ENCODE measurements at regions not wholly inside any gene's neighbourhood (a gene's known extent, or its start where the extent isn't known, plus 50 kb on each side); places are given as distances from the start of the nearest gene placed in this dataset.

GRCh38 chr2:120924924-120925323 is 189.3 kb downstream of the GLI2 start:
- no peak for DNase-seq (ENCODE audit: low read depth)
- H3K4me3 ChIP-seq (ENCODE audit: low read depth, low read length): no peak overlapping the region
- no peak for TF ChIP-seq MYC (IDR thresholded peaks at IDR 0.05; ENCODE audit: low read depth, low read length)
- TF ChIP-seq MAX (IDR thresholded peaks at IDR 0.05; ENCODE audit: low read depth, low read length): no peak
- TF ChIP-seq CTCF (IDR thresholded peaks at IDR 0.05; ENCODE audit: low read depth, low read length): no peak
- TF ChIP-seq POLR2A (IDR thresholded peaks at IDR 0.05; ENCODE audit: extremely low read depth, insufficient read length): no peak

- no peak overlapping the region for H3K4me3 ChIP-seq (ENCODE audit: low read depth, low read length)
- no peak for TF ChIP-seq POLR2A (IDR thresholded peaks at IDR 0.05; ENCODE audit: extremely low read depth, insufficient read length)
- no peak for TF ChIP-seq CTCF (IDR thresholded peaks at IDR 0.05; ENCODE audit: low read depth, low read length)
- TF ChIP-seq MYC (IDR thresholded peaks at IDR 0.05; ENCODE audit: low read depth, low read length): no peak
- no peak for TF ChIP-seq MAX (IDR thresholded peaks at IDR 0.05; ENCODE audit: low read depth, low read length)
- no peak for DNase-seq (ENCODE audit: low read depth)
These were observed 191.0 kb downstream of the GLI2 start for GRCh38 chr2:120926463-120927264.

GRCh38 chr2:120927265-120927628 is 191.6 kb downstream of the GLI2 start:
- DNase-seq (ENCODE audit: low read depth): no peak
- no peak for TF ChIP-seq POLR2A (IDR thresholded peaks at IDR 0.05; ENCODE audit: extremely low read depth, insufficient read length)
- TF ChIP-seq MAX (IDR thresholded peaks at IDR 0.05; ENCODE audit: low read depth, low read length): no peak
- no peak for TF ChIP-seq CTCF (IDR thresholded peaks at IDR 0.05; ENCODE audit: low read depth, low read length)
- TF ChIP-seq MYC (IDR thresholded peaks at IDR 0.05; ENCODE audit: low read depth, low read length): no peak
- no peak overlapping the region for H3K4me3 ChIP-seq (ENCODE audit: low read depth, low read length)

GRCh38 chr2:120929829-120930228 is 194.2 kb downstream of the GLI2 start:
- DNase-seq (ENCODE audit: low read depth): no peak

GRCh38 chr2:120930236-120930635 is 194.6 kb downstream of the GLI2 start:
- no peak overlapping the region for H3K4me3 ChIP-seq (ENCODE audit: low read depth, low read length)
- TF ChIP-seq MYC (IDR thresholded peaks at IDR 0.05; ENCODE audit: low read depth, low read length) (no peak), POLR2A (IDR thresholded peaks at IDR 0.05; ENCODE audit: extremely low read depth, insufficient read length) (no peak), CTCF (IDR thresholded peaks at IDR 0.05; ENCODE audit: low read depth, low read length) (no peak), MAX (IDR thresholded peaks at IDR 0.05; ENCODE audit: low read depth, low read length) (no peak)
- DNase-seq (ENCODE audit: low read depth): no peak

More at GRCh38 chr2:120929829-120930228, 194.2 kb downstream of the GLI2 start:
- H3K4me3 ChIP-seq (ENCODE audit: low read depth, low read length): no peak overlapping the region
- no peak for TF ChIP-seq POLR2A (IDR thresholded peaks at IDR 0.05; ENCODE audit: extremely low read depth, insufficient read length)
- no peak for TF ChIP-seq MYC (IDR thresholded peaks at IDR 0.05; ENCODE audit: low read depth, low read length)
- TF ChIP-seq CTCF (IDR thresholded peaks at IDR 0.05; ENCODE audit: low read depth, low read length): no peak
- no peak for TF ChIP-seq MAX (IDR thresholded peaks at IDR 0.05; ENCODE audit: low read depth, low read length)

All from NB4 (cell line).